Fibroblast of villous mesenchyme (primary cell): ENCODE measurements at regions not wholly inside any gene's neighbourhood (a gene's known extent, or its start where the extent isn't known, plus 50 kb on each side); places are given as distances from the start of the nearest gene placed in this dataset.

Experiments
- DNase-seq: peaks from one replicate; pipeline ENCODE4 v3.0.0-alpha.2; 2010; ENCODE audit warnings: low read depth
- H3K4me3 ChIP-seq: 2 replicates; pipeline ENCODE4 v1.5.1; 2011; ENCODE audit warnings: low read depth, mild to moderate bottlenecking, low read length
- TF ChIP-seq, protein P1 (sequence below): IDR thresholded peaks from 2 replicates; pipeline ENCODE4 v1.5.1; 2012; ENCODE audit warnings: low read depth, mild to moderate bottlenecking, low read length; ENCODE audit not compliant: insufficient read depth

DNA sequence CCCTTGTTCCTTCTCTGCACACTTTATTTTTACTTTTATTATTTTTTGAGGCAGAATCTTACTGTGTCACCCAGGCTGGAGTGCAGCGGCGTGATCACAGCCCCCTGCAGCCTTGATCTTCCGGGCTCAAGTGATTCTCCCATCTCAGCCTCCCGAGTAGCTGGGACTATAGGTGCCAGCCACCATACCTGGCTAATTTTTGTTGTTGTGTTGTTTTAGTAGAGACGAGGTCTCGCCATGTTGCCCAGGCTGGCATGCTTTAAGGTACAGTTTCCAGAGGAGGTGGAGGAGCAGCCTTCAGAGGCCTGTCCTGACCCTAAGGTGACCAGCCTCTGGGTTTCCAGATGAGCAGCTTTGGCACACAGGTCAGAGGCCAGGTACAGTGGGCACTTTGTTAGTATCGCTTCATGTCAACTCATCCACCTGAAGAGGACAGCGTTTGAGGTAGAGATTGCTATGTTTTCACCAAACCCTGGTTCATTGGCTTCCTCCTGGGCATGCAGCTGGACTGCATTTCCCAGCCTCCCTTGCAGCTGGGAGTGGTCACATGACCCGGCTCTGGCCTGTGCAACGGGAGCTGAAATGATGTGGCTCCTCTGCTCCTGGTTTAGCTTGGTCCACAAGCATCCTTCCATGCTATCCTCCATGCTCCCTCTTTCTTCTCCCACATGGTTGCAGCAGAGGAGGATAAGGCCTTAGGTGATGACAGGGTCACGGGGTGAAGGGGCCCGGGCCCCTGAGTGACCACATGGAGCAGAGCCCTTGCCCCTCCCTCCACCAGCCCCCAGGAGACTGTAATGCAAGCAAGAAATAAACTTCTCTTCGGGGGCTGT, 139.3 kb upstream of the IER5L start:
- TF ChIP-seq, protein P1, sequence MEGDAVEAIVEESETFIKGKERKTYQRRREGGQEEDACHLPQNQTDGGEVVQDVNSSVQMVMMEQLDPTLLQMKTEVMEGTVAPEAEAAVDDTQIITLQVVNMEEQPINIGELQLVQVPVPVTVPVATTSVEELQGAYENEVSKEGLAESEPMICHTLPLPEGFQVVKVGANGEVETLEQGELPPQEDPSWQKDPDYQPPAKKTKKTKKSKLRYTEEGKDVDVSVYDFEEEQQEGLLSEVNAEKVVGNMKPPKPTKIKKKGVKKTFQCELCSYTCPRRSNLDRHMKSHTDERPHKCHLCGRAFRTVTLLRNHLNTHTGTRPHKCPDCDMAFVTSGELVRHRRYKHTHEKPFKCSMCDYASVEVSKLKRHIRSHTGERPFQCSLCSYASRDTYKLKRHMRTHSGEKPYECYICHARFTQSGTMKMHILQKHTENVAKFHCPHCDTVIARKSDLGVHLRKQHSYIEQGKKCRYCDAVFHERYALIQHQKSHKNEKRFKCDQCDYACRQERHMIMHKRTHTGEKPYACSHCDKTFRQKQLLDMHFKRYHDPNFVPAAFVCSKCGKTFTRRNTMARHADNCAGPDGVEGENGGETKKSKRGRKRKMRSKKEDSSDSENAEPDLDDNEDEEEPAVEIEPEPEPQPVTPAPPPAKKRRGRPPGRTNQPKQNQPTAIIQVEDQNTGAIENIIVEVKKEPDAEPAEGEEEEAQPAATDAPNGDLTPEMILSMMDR: no peak
- no peak overlapping the region for H3K4me3 ChIP-seq
- DNase-seq: no peak

DNA sequence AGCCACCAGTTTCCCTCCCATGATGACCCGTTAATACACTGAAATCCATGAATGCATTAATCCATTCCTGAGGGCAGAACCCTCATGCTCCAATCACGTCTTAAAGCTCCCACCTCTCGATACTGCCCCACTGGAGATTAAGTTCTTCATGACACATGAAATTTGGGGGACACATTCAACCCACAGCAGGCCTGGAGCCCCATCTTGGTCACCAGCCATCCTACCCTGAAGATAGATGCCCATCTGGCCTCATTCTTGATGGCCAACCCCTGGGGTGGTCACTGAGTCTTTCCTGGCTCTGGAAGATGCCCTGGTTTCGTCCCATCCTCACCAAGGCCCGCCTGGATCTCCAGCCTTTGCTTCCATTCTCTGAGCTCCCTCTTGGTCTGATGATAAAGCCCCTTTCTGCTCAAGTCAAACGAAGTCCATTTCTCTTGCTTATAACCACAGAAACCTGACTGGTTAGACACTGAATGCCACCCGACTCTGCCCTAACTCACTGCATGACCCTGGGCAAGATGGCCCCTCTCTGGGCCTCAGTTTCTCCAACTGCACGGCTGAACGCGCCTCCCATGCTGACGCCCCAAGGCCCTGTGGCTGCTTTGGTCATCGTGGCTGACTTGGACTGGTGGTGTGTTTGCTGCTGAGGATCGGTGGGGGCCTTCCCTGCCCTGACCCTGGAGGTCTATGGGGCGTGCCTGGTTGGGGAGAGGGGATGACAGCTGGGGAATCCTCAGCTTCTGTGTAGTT, 138.4 kb upstream of the IER5L start:
- no peak overlapping the region for H3K4me3 ChIP-seq
- no peak for DNase-seq
- TF ChIP-seq, protein P1: no peak

DNA sequence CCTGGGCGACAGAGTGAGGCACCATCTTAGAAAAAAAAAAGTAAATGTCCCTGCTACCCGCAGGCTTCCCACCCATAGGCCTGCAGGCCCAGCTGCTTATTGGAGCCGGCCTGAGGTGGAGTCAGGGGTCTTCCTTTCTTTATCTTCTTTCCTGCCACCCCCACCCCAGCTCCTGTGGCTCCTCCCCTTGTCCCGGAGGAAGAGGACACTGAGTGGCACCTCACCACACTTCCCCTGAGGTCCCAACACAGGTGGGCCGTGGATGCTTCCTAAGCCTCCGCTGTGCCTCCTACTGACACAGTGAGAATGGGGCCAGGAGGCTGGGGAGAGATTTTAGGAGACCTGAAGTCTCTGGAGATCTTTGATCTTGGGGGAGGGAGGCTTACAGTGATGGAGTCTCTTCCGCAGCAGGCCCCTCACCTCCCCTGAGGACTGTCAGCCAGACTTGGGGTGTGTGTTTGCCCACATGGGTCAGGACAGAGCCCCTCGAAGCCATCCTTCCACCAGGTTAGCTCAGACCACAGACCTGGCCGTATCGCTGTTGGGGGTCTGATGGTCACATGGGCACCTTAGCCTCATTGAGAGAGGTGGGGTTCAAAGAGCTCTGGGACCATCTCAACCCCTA, 135.4 kb upstream of the IER5L start:
- DNase-seq: no peak
- TF ChIP-seq, protein P1: no peak
- H3K4me3 ChIP-seq: no peak overlapping the region

DNA sequence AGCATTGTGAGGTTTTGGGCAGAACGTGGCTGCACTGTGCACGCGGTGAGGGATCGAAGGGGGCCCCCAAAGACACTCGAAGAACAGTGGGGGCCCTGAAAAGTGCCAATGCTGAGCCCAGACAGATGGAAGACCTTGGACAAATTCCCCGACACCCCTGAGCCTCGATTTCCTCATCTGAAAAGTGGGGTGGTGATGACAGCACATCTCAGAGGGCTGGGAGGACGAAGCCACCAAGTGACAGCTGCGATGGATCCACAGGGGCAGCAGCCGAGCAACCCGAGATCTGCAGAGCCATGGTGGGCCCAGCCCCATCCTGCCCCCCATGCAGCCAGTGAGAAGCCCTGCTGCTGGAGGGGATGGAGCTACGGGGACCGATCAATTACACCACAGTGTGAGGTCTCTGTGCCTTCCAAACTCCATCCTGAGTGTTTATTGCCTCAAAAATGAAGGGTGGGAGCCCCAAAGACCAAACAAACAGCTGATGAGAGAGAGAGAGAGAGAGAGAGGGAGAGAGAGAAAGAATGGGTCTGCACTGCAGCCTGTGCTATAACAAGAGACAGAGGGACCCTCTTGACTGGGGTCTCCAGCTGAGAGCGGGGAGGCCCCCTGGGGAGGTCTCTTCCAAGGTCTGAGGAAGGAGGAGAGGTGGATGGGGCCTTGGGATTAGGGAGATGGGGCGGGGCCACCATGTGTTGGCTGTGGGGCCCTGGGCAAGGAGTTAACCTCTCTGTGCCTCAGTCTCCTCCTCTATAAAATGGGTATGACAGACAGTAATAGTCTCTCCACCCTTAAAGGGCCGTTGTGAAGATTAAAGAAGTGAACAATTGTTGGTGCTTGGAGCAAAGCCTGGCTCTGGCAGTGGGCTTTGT, 134.4 kb upstream of the IER5L start:
- TF ChIP-seq, protein P1: no peak
- DNase-seq: no peak
- no peak overlapping the region for H3K4me3 ChIP-seq

DNA sequence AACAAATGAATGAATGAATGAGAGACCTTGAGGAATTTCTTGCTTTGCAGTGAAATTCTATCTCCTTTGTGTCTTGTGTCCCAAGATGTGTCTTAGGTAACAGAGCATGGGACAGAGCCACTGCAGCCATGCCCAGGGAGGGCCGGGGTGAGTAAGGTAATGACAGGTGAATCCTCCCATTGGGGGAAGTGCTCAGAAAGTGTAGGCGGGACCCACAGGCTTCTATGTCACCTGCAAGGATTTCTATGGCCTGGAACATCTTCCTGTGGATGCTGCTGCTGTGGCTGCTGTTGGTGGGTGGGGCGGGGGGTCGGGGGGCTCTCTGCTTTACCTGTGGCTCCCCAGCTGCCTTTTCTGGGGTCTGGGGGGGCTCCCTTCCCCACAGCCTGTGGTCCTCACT, 133.6 kb upstream of the IER5L start:
- TF ChIP-seq, protein P1: no peak
- no peak for DNase-seq
- H3K4me3 ChIP-seq: no peak overlapping the region

DNA sequence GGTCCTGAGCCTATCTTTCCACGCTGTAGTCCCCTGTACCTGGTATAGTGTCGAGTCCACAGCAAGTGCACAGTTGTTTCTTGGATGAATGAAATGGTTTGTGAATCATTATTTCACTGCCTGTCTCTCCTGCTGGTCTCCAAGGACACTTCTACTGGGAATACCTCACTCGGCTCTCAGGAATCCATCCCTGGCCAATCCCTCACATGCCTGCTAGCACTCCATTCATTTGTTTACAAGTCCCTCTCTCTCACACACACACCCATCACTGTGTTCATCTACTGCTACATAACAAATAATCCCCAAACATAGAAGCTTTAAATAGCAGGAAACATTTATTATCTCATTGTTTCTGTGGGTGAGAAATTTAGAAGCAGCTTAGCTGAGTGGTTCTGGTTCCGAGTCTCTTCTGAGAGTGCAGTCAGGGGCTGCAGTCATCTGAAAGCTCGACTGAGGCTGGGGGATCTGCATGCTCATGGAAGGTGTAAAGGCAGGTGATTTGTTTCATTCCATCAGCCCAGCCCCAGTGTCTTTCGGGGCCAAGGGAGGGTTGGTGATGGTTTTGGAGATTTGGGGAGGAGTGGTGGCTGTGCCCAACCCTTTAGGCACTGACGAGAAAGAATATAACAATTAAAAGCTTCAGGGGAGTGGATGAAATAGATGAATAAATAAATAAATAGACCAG, 132.7 kb upstream of the IER5L start:
- TF ChIP-seq, protein P1: no peak
- DNase-seq: no peak
- no peak overlapping the region for H3K4me3 ChIP-seq
